Astrocyte of the spinal cord (primary cell): ENCODE measurements at regions not wholly inside any gene's neighbourhood (a gene's known extent, or its start where the extent isn't known, plus 50 kb on each side); places are given as distances from the start of the nearest gene placed in this dataset.
"Not testable (repeated sequence)": the region's sequence is repeated elsewhere in the genome, so short reads cannot be mapped to it uniquely, and the experiment has no call there.

ENCODE experiments used
- DNase-seq: peaks from one replicate; pipeline ENCODE4 v3.0.0; 2011; ENCODE audit warnings: low read depth, low spot score
- H3K4me3 ChIP-seq: 2 replicates; pipeline ENCODE4 v1.5.1; 2011; ENCODE audit warnings: low read depth, mild to moderate bottlenecking, low read length, moderate library complexity
- in situ Hi-C: cut with HindIII; loops from 2 replicates; pipeline ENCODE4 v1.10.0; 2017; ENCODE audit warnings: low sequenced_read_pairs
- TF ChIP-seq, protein P1 (sequence below): IDR thresholded peaks from 2 replicates; pipeline ENCODE4 v1.5.1; 2012; ENCODE audit warnings: low read depth, mild to moderate bottlenecking, low read length, inconsistent platforms

- DNase-seq, result no peak
- in situ Hi-C loops, result no loop called here
- TF ChIP-seq, protein P1, sequence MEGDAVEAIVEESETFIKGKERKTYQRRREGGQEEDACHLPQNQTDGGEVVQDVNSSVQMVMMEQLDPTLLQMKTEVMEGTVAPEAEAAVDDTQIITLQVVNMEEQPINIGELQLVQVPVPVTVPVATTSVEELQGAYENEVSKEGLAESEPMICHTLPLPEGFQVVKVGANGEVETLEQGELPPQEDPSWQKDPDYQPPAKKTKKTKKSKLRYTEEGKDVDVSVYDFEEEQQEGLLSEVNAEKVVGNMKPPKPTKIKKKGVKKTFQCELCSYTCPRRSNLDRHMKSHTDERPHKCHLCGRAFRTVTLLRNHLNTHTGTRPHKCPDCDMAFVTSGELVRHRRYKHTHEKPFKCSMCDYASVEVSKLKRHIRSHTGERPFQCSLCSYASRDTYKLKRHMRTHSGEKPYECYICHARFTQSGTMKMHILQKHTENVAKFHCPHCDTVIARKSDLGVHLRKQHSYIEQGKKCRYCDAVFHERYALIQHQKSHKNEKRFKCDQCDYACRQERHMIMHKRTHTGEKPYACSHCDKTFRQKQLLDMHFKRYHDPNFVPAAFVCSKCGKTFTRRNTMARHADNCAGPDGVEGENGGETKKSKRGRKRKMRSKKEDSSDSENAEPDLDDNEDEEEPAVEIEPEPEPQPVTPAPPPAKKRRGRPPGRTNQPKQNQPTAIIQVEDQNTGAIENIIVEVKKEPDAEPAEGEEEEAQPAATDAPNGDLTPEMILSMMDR, result no peak
Measured at GRCh38 chr12:58106195-58106594, 164.8 kb downstream of the ATP23 start.

GRCh38 chr12:58117201-58117600, 175.8 kb downstream of the ATP23 start:
- H3K4me3 ChIP-seq, result no peak overlapping the region
- in situ Hi-C loops, result no loop called here
- TF ChIP-seq, protein P1, result no peak
- no peak for DNase-seq

More at GRCh38 chr12:58106195-58106594, 164.8 kb downstream of the ATP23 start:
- H3K4me3 ChIP-seq, result no peak overlapping the region

DNA sequence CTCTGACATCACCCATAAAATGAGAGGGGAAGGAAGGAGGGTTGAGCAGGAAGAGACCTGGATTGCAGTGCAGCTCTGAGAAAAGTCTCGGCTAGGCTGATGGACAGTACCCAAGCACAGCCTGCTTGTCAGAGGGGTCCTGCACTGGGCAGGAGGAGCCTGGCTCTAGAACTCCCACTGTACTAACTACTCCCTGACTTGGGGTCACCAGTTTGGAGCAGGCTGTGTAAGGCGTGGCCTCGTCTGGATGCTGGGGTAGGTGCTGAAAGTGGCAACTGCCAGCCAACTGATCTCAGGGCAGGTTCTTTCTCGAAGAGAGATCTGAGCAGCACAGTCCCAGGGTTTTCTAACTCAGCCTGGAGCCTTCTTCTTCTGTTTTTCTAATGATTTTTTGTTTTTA, 176.3 kb downstream of the ATP23 start:
- in situ Hi-C loops, result no loop called here
- H3K4me3 ChIP-seq, result no peak overlapping the region
- no peak for DNase-seq
- TF ChIP-seq, protein P1, result no peak

- in situ Hi-C loops, DNase-seq, H3K4me3 ChIP-seq: not testable (repeated sequence)
Measured at GRCh38 chr12:58125761-58126160, 184.4 kb downstream of the ATP23 start.

- in situ Hi-C loops, result no loop called here
- H3K4me3 ChIP-seq, result no peak overlapping the region
- TF ChIP-seq, protein P1, result no peak
- DNase-seq, result no peak
Measured at GRCh38 chr12:58131986-58132755, 190.8 kb downstream of the ATP23 start.

- TF ChIP-seq, protein P1, result no peak
- DNase-seq, result no peak
- H3K4me3 ChIP-seq, result no peak overlapping the region
- in situ Hi-C loops, result no loop called here
Measured at GRCh38 chr12:58138424-58138823, 197.1 kb downstream of the ATP23 start.

- TF ChIP-seq, protein P1, result no peak
Measured at GRCh38 chr12:58139894-58140293, 198.5 kb downstream of the ATP23 start.

More at GRCh38 chr12:58139894-58140293, 198.5 kb downstream of the ATP23 start:
- in situ Hi-C loops, result no loop called here
- H3K4me3 ChIP-seq, result no peak overlapping the region
- DNase-seq, result no peak
